GM12892 (cell line): ENCODE measurements at regions not wholly inside any gene's neighbourhood (a gene's known extent, or its start where the extent isn't known, plus 50 kb on each side); places are given as distances from the start of the nearest gene placed in this dataset.

Source experiments
- POLR2A ChIP-seq: IDR thresholded peaks from 2 replicates; pipeline ENCODE4 v1.6.1; 2011; ENCODE audit warnings: low read depth, low read length, control low read depth
- POLR2AphosphoS5 ChIP-seq: IDR thresholded peaks from 2 replicates; pipeline ENCODE4 v1.6.1; 2011; ENCODE audit warnings: low read depth, low read length, control low read depth

GRCh38 chr22:49535527-49536125 lies 292.0 kb downstream of the BRD1 start:
- TF ChIP-seq POLR2AphosphoS5 (no peak), POLR2A (no peak)
